Bronchial epithelial cell (primary cell): ENCODE measurements at regions not wholly inside any gene's neighbourhood (a gene's known extent, or its start where the extent isn't known, plus 50 kb on each side); places are given as distances from the start of the nearest gene placed in this dataset.

Source experiments
- DNase-seq: peaks from one replicate; pipeline ENCODE4 v3.0.0-alpha.2; 2010; ENCODE audit warnings: low read depth
- FAIRE-seq: peaks from 2 replicates; lab custom pipeline; 2011; peaks lifted over from hg19 to GRCh38; lab: Jason Lieb, UNC
- H3K27me3 ChIP-seq: 2 replicates; pipeline ENCODE4 v1.5.1; 2011; ENCODE audit warnings: low read length; ENCODE audit not compliant: control insufficient read depth, insufficient read depth
- H3K36me3 ChIP-seq: 2 replicates; pipeline ENCODE4 v1.5.1; 2011; ENCODE audit warnings: low read length; ENCODE audit not compliant: control insufficient read depth, insufficient read depth
- H3K4me3 ChIP-seq: 2 replicates; pipeline ENCODE4 v1.5.1; 2011; ENCODE audit warnings: mild to moderate bottlenecking, low read depth, low read length, control low read depth
- CTCF ChIP-seq: IDR thresholded peaks from 2 replicates; pipeline ENCODE4 v1.5.1; 2011; ENCODE audit warnings: mild to moderate bottlenecking, moderate library complexity, low read length, control low read depth, inconsistent platforms; ENCODE audit not compliant: insufficient read depth, severe bottlenecking

GRCh38 chr2:220148471-220149248 lies 521.2 kb downstream of the SLC4A3 start:
- no peak for TF ChIP-seq CTCF
- DNase-seq = no peak
- FAIRE-seq = no peak

GRCh38 chr2:220151341-220151740 lies 523.9 kb downstream of the SLC4A3 start:
- FAIRE-seq = no peak
- no peak overlapping the region for H3K4me3 ChIP-seq
- no peak for TF ChIP-seq CTCF

More at GRCh38 chr2:220148471-220149248, 521.2 kb downstream of the SLC4A3 start:
- no peaks in the 10 kb centered on the region for H3K27me3 ChIP-seq
- H3K36me3 ChIP-seq = no peaks in the 10 kb centered on the region
- no peak overlapping the region for H3K4me3 ChIP-seq

GRCh38 chr2:220152281-220152935 lies 525.0 kb downstream of the SLC4A3 start:
- peak; percentile 47 for FAIRE-seq
- TF ChIP-seq CTCF = no peak
- H3K4me3 ChIP-seq = no peak overlapping the region

More at GRCh38 chr2:220151341-220151740, 523.9 kb downstream of the SLC4A3 start:
- Histone ChIP-seq H3K36me3 (no peaks in the 10 kb centered on the region), H3K27me3 (no peaks in the 10 kb centered on the region)
- no peak for DNase-seq

GRCh38 chr2:220153118-220153517 lies 525.7 kb downstream of the SLC4A3 start:
- H3K36me3 ChIP-seq = no peaks in the 10 kb centered on the region
- DNase-seq (no peak), FAIRE-seq (no peak)
- H3K4me3 ChIP-seq = no peak overlapping the region
- no peak for TF ChIP-seq CTCF
- no peaks in the 10 kb centered on the region for H3K27me3 ChIP-seq

More at GRCh38 chr2:220152281-220152935, 525.0 kb downstream of the SLC4A3 start:
- Histone ChIP-seq H3K27me3 (no peaks in the 10 kb centered on the region), H3K36me3 (no peaks in the 10 kb centered on the region)
- no peak for DNase-seq

- no peak for TF ChIP-seq CTCF
- Histone ChIP-seq H3K27me3 (no peaks in the 10 kb centered on the region), H3K4me3 (no peak overlapping the region), H3K36me3 (no peaks in the 10 kb centered on the region)
- no peak for FAIRE-seq
- no peak for DNase-seq
Observed at GRCh38 chr2:220154304-220154703, 526.9 kb downstream of the SLC4A3 start.
